ENCODE measurements at regions not wholly inside any gene's neighbourhood (a gene's known extent, or its start where the extent isn't known, plus 50 kb on each side); places are given as distances from the start of the nearest gene placed in this dataset.

DNA sequence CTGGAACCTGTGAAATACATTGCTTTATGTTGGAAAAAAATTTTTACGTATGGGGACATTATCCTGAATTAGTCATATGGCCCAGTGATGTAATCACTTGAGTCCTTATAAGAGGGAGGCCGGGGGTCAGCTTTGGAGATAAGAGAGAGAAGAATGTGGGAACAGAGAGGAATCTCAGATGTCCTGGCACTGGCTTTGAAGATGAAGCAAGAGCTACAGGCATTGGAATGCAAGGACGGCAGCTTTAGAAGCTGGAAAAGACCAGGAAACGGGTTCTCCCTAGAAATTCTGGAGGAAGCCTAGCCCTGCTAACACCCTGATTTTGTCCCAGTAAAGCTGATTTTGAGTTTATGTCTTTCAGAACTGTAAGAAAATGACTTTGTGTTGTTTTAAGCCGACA, 1129.9 kb upstream of the GYPC start:
- no peak for DNase-seq

DNA sequence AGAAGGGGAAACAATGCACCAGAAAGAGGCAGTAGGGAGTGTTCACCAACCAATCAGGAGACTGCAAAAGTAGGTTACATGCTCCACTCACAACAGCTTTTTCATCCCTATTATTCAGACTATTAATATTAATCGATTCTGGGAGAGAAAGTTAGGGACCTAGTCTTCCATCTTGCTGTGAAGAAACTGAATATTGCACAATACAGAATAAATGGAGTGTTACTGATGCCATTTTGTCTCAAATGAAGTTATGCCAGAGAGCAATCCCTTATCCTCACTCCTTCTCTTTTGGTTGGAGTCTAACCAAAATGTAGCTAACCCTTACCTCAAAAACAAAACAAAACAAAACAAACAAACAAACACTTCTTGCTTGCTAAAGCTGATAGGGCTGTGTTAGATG, 1120.9 kb upstream of the GYPC start:
- no peak for DNase-seq

DNA sequence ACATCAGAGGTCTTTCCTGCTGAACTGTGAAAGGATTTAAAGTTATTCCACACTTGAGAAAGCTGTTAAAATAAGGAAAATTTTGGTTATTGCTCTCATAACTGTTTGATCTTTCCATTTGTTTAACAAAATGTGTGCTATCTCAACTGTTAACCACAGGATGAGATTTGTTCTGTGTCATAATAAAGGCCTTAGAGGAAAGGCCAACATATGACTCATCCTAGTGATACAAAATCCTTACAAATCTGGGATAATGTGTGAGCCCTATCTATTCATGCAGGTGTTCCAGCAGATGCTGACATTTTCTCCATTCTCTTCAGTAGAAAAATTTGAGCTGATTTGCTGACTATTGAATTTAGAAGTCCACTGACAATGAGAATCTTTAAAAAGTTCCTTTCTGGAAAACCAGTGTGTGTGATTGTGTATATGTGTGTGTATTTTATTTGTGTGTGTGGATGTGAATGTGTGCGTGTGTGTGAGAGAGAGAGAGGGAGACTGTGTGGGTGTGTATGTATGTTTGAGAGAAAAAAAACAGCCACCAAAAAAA, 1111.9 kb upstream of the GYPC start:
- DNase-seq, result no peak

DNA sequence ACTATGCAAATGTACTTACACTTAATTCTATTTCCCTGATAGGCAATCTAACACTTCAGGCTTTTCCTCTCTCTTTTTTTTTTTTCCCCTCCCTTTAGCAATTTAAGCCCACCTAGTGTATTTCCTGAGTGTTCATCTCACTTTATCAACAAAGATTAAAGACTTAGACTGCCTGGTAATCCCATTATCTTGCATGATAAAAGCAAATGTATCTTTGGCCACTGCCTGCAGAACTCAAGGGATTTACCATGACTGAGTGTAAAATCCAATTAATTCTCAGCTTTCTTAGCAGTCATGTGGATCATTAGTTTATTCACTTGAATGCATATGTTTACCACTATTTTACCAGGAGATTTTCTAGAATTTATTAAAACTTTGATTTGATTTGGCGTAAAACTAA, 1102.2 kb upstream of the GYPC start:
- no peak for DNase-seq

- no peak for DNase-seq
These were observed 1101.0 kb upstream of the GYPC start for GRCh38 chr2:125554956-125555355.

DNA sequence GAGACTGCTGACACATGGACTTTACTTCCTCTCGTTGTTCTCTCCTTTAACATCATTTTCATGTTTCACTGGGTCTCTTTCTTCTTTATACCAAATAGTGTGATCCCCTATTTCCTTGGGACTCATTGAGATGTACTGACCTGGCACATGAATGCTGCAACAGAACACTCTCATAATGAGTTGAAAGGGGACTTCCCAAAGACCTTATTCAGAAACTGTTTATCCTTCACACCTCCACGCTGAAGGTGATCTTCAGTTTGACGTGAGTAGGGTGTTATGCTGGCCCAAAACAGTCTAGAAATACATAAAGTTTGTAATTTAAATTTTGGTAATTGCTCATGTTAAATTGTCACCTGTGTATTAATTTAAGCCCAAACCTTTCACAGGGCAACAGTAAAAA, 1096.8 kb upstream of the GYPC start:
- no peak for DNase-seq

DNA sequence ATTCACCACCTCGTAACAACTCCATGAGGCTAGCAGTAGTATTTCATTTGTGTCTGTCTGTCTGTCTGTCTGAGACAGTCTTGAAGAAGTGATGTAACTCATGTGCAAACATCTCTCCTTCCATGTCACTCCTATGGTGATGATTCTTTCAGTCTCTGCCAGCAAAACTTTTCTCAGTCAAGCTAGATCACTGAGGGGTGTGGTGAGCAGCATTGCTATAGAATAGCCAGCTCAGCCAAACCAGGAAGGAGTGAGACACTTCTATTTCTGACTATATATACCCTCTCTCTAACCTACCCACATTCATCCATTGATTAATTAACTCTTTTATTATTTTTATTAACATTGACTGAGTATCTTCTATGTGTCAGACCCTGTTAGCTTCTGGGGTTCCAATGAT, 1095.1 kb upstream of the GYPC start:
- DNase-seq, result no peak

DNA sequence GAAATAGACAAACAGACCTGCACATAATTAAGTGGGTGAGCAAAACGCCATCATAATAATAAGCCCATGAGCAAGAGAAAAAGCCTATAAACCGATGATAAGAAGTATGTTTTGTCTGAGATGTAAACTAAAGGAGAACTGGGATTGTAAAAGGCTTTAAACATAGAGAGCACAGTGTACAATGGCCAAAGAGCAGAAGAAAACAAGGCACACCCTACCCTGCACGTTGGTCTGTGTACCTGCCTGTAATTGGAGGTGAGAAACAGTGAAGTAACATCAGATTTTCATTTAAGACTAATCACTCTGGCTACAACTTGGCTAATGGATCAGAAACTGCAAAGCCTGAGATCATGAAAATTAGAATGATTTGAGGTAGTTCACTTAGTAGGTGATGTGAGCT, 1094.7 kb upstream of the GYPC start:
- DNase-seq, result no peak

- DNase-seq, result no peak
These were observed 1093.0 kb upstream of the GYPC start for GRCh38 chr2:125562924-125563323.

GRCh38 chr2:125564471-125564870, 1091.5 kb upstream of the GYPC start:
- no peak for DNase-seq

GRCh38 chr2:125566422-125566821, 1089.5 kb upstream of the GYPC start:
- DNase-seq, result no peak

GRCh38 chr2:125567100-125567499, 1088.9 kb upstream of the GYPC start:
- DNase-seq, result no peak

- DNase-seq, result no peak
These were observed 1083.3 kb upstream of the GYPC start for GRCh38 chr2:125572660-125573059.

- DNase-seq, result no peak
These were observed 1082.5 kb upstream of the GYPC start for GRCh38 chr2:125573432-125573831.

DNA sequence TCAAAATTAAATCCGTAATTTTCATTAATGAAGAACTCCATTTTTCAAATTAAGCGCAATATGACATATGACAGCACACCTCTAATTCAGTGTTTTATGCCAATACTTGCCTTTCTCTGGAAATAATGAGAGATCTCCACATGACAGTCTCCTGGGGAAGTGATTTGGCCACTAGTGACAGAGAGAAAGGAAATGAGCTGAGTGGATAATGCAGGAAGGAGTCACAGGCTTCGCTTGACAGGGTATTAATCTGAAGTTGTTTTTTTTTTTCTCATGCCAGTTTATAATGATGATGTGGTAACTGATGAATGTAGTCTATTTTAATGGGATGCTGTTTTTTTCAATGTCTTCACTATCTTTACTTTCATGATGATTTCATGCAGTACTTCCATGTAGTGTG, 1079.4 kb upstream of the GYPC start:
- DNase-seq, result no peak

- no peak for DNase-seq
These were observed 1074.4 kb upstream of the GYPC start for GRCh38 chr2:125581557-125581956.

- no peak for DNase-seq
These were observed 1073.4 kb upstream of the GYPC start for GRCh38 chr2:125582516-125582915.

GRCh38 chr2:125584732-125585131, 1071.2 kb upstream of the GYPC start:
- no peak for DNase-seq

- no peak for DNase-seq
These were observed 1067.2 kb upstream of the GYPC start for GRCh38 chr2:125588780-125589179.

- no peak for DNase-seq
These were observed 1064.0 kb upstream of the GYPC start for GRCh38 chr2:125591954-125592353.

GRCh38 chr2:125593036-125593435, 1062.9 kb upstream of the GYPC start:
- DNase-seq, result no peak

GRCh38 chr2:125596612-125597011, 1059.3 kb upstream of the GYPC start:
- no peak for DNase-seq

GRCh38 chr2:125615438-125615837, 1040.5 kb upstream of the GYPC start:
- DNase-seq, result no peak

DNA sequence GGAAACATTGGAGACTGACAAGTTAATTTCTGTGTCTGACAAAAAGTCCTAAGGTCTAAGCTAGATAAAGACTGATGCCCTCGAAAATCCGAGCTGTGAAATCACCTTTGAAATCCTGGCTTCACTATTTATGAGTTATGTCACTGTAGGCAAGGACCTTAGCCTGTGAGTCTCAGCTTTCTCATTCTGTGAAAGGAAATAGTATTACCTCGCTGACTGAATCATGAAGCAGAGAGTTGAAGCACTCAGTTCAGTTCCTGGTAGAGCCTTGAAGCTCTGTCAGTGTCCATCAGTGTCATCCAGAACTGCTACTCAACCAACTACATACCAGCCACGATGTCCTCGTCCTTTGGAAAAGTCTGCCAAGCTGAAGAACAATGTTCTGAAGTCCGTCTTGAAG, 1025.6 kb upstream of the GYPC start:
- DNase-seq, result no peak

GRCh38 chr2:125634662-125635061, 1021.3 kb upstream of the GYPC start:
- no peak for DNase-seq

GRCh38 chr2:125638345-125638744, 1017.6 kb upstream of the GYPC start:
- DNase-seq, result no peak

All from activated CD4-positive, alpha-beta T cell treated with anti-CD3 and anti-CD28 coated beads for 48 hours (primary cell).